BLaER1 treated with 17β-estradiol and CSF1 and Interleukin-3, amounts not matched to agents 10 nM and 100 nM (cell line): ENCODE measurements at regions not wholly inside any gene's neighbourhood (a gene's known extent, or its start where the extent isn't known, plus 50 kb on each side); places are given as distances from the start of the nearest gene placed in this dataset.
"Not testable (repeated sequence)": the region's sequence is repeated elsewhere in the genome, so short reads cannot be mapped to it uniquely, and the experiment has no call there.

Experiments
- H3K27ac ChIP-seq, 11 experiments: shearing (Covaris generic); formaldehyde crosslinking; 2 replicates each; pipeline ENCODE4 v1.8.1; 2022
- H3K27me3 ChIP-seq, 11 experiments: shearing (Covaris generic); formaldehyde crosslinking; 2 replicates each; pipeline ENCODE4 v1.8.1; 2022
- H3K36me3 ChIP-seq, 11 experiments: shearing (Covaris generic); formaldehyde crosslinking; 2 replicates each; pipeline ENCODE4 v1.8.1; 2022
- H3K4me1 ChIP-seq, 10 experiments: shearing (Covaris generic); formaldehyde crosslinking; 2 replicates each; pipeline ENCODE4 v1.8.1; 2022
- H3K4me2 ChIP-seq, 11 experiments: shearing (Covaris generic); formaldehyde crosslinking; 2 replicates each; pipeline ENCODE4 v1.8.1; 2022
- H3K4me3 ChIP-seq, 10 experiments: shearing (Covaris generic); formaldehyde crosslinking; 2 replicates each; pipeline ENCODE4 v1.8.1; 2022
- H3K9ac ChIP-seq, 11 experiments: shearing (Covaris generic); formaldehyde crosslinking; 2 replicates each; pipeline ENCODE4 v1.8.1; 2022
- H3K9me3 ChIP-seq, 11 experiments: shearing (Covaris generic); formaldehyde crosslinking; replicated peaks in 1 of 11; 2 replicates each; pipeline ENCODE4 v1.8.1; 2022
- H4K20me1 ChIP-seq, 11 experiments: shearing (Covaris generic); formaldehyde crosslinking; 2 replicates each; pipeline ENCODE4 v1.8.1; 2022
- Cebpa-rat ChIP-seq, 11 experiments: shearing (Covaris generic); IDR thresholded peaks; 2 replicates each; pipeline ENCODE4 v1.8.1; 2022

- H3K9ac ChIP-seq: no peak overlapping the region
- TF ChIP-seq Cebpa-rat (IDR thresholded peaks at IDR 0.05): no peak
Observed at GRCh38 chr18:64377446-64377845, 228.6 kb upstream of the LINC00305 start.

GRCh38 chr18:64372850-64373249 is 224.0 kb upstream of the LINC00305 start:
- no peaks in the 10 kb centered on the region for H3K4me1 ChIP-seq
- H3K27ac ChIP-seq: no peak overlapping the region
- TF ChIP-seq Cebpa-rat (IDR thresholded peaks at IDR 0.05): no peak
- no peak overlapping the region for H3K9ac ChIP-seq
- H3K4me3 ChIP-seq: no peak overlapping the region
- no peaks in the 10 kb centered on the region for H3K36me3 ChIP-seq
- H3K4me2 ChIP-seq: no peak overlapping the region
- peaks cover 0 to 7% (median 0%) of the 10 kb centered on the region in 11 experiments; a peak in 3 of 22 replicates for H3K9me3 ChIP-seq
- H3K27me3 ChIP-seq: no peaks in the 10 kb centered on the region
- H4K20me1 ChIP-seq: no peaks in the 10 kb centered on the region

More at GRCh38 chr18:64377446-64377845, 228.6 kb upstream of the LINC00305 start:
- H3K27ac ChIP-seq: no peak overlapping the region
- H3K4me2 ChIP-seq: no peak overlapping the region
- H3K4me1 ChIP-seq: peaks cover 0 to 7% (median 0%) of the 10 kb centered on the region in 10 experiments; a peak in 5 of 20 replicates
- H3K9me3 ChIP-seq: peaks cover 0 to 7% (median 0%) of the 10 kb centered on the region in 11 experiments; a peak in 3 of 22 replicates
- H3K27me3 ChIP-seq: no peaks in the 10 kb centered on the region
- H3K4me3 ChIP-seq: no peak overlapping the region
- H4K20me1 ChIP-seq: no peaks in the 10 kb centered on the region
- H3K36me3 ChIP-seq: no peaks in the 10 kb centered on the region

- not testable (repeated sequence) for H3K27me3 ChIP-seq, H3K4me1 ChIP-seq, H3K36me3 ChIP-seq
Observed at GRCh38 chr18:64369830-64370440, 221.0 kb upstream of the LINC00305 start.

GRCh38 chr18:64365106-64365505 is 216.2 kb upstream of the LINC00305 start:
- Histone ChIP-seq H3K27me3 (no peaks in the 10 kb centered on the region), H3K36me3 (no peaks in the 10 kb centered on the region), H3K27ac (no peak overlapping the region), H3K4me2 (no peak overlapping the region), H3K4me3 (no peak overlapping the region), H3K9me3 (peaks cover 17 to 24% (median 22%) of the 10 kb centered on the region in 11 experiments), H3K4me1 (peaks cover 0 to 5% (median 0%) of the 10 kb centered on the region in 10 experiments; a peak in 2 of 20 replicates), H4K20me1 (no peaks in the 10 kb centered on the region), H3K9ac (no peak overlapping the region)
- no peak for TF ChIP-seq Cebpa-rat (IDR thresholded peaks at IDR 0.05)

More at GRCh38 chr18:64369830-64370440, 221.0 kb upstream of the LINC00305 start:
- not testable (repeated sequence) for H3K9me3 ChIP-seq, H3K4me3 ChIP-seq, H3K27ac ChIP-seq, H4K20me1 ChIP-seq, H3K9ac ChIP-seq, H3K4me2 ChIP-seq

- no peak overlapping the region for H3K4me3 ChIP-seq
- no peaks in the 10 kb centered on the region for H3K36me3 ChIP-seq
- no peaks in the 10 kb centered on the region for H4K20me1 ChIP-seq
- no peaks in the 10 kb centered on the region for H3K9me3 ChIP-seq
- H3K27ac ChIP-seq: no peak overlapping the region
- no peak overlapping the region for H3K4me2 ChIP-seq
- H3K9ac ChIP-seq: no peak overlapping the region
- H3K27me3 ChIP-seq: no peaks in the 10 kb centered on the region
- H3K4me1 ChIP-seq: peaks cover 0 to 6% (median 0%) of the 10 kb centered on the region in 10 experiments; a peak in 6 of 20 replicates
- TF ChIP-seq Cebpa-rat (IDR thresholded peaks at IDR 0.05): no peak
Observed at GRCh38 chr18:64337673-64338072, 188.8 kb upstream of the LINC00305 start.

GRCh38 chr18:64337018-64337417 is 188.1 kb upstream of the LINC00305 start:
- Histone ChIP-seq H3K27me3 (no peaks in the 10 kb centered on the region), H3K36me3 (no peaks in the 10 kb centered on the region), H3K9me3 (peaks cover 0 to 2% (median 0%) of the 10 kb centered on the region in 11 experiments; a peak in 1 of 22 replicates), H3K4me2 (peak overlapping the region in 1 of 11 experiments; percentile 49; a peak in 2 of 22 replicates), H3K4me1 (peaks cover 0 to 6% (median 0%) of the 10 kb centered on the region in 10 experiments; a peak in 6 of 20 replicates), H3K9ac (no peak overlapping the region), H3K27ac (no peak overlapping the region), H4K20me1 (no peaks in the 10 kb centered on the region), H3K4me3 (no peak overlapping the region)
- no peak for TF ChIP-seq Cebpa-rat (IDR thresholded peaks at IDR 0.05)

- H3K9ac ChIP-seq: no peak overlapping the region
- no peak overlapping the region for H3K4me3 ChIP-seq
Observed at GRCh38 chr18:64334748-64335147, 185.9 kb upstream of the LINC00305 start.

GRCh38 chr18:64333584-64333983 is 184.7 kb upstream of the LINC00305 start:
- Histone ChIP-seq H3K9ac (no peak overlapping the region), H3K9me3 (peaks cover 0 to 8% (median 0%) of the 10 kb centered on the region in 11 experiments; a peak in 2 of 22 replicates), H3K36me3 (no peaks in the 10 kb centered on the region), H3K4me2 (no peak overlapping the region), H3K4me3 (no peak overlapping the region), H3K27me3 (no peaks in the 10 kb centered on the region), H4K20me1 (no peaks in the 10 kb centered on the region), H3K4me1 (peaks cover 0 to 11% (median 6%) of the 10 kb centered on the region in 10 experiments; a peak in 7 of 20 replicates), H3K27ac (no peak overlapping the region)
- TF ChIP-seq Cebpa-rat (IDR thresholded peaks at IDR 0.05): no peak

More at GRCh38 chr18:64334748-64335147, 185.9 kb upstream of the LINC00305 start:
- peaks cover 0 to 11% (median 6%) of the 10 kb centered on the region in 10 experiments; a peak in 7 of 20 replicates for H3K4me1 ChIP-seq
- H3K9me3 ChIP-seq: peaks cover 0 to 8% (median 0%) of the 10 kb centered on the region in 11 experiments; a peak in 2 of 22 replicates
- no peaks in the 10 kb centered on the region for H3K27me3 ChIP-seq
- peak overlapping the region in 1 of 11 experiments; percentile 10; a peak in 1 of 22 replicates for H3K4me2 ChIP-seq
- TF ChIP-seq Cebpa-rat (IDR thresholded peaks at IDR 0.05): no peak
- H4K20me1 ChIP-seq: no peaks in the 10 kb centered on the region
- no peak overlapping the region for H3K27ac ChIP-seq
- H3K36me3 ChIP-seq: no peaks in the 10 kb centered on the region

GRCh38 chr18:64332835-64333234 is 183.9 kb upstream of the LINC00305 start:
- TF ChIP-seq Cebpa-rat (IDR thresholded peaks at IDR 0.05): no peak

More at GRCh38 chr18:64332835-64333234, 183.9 kb upstream of the LINC00305 start:
- H3K27me3 ChIP-seq: no peaks in the 10 kb centered on the region
- no peaks in the 10 kb centered on the region for H4K20me1 ChIP-seq
- H3K9me3 ChIP-seq: peaks cover 0 to 8% (median 0%) of the 10 kb centered on the region in 11 experiments; a peak in 2 of 22 replicates
- H3K27ac ChIP-seq: no peak overlapping the region
- no peak overlapping the region for H3K4me2 ChIP-seq
- H3K36me3 ChIP-seq: no peaks in the 10 kb centered on the region
- no peak overlapping the region for H3K9ac ChIP-seq
- H3K4me3 ChIP-seq: no peak overlapping the region
- peaks cover 0 to 11% (median 6%) of the 10 kb centered on the region in 10 experiments; a peak in 7 of 20 replicates for H3K4me1 ChIP-seq
